GM12874 (cell line): ENCODE measurements at regions not wholly inside any gene's neighbourhood (a gene's known extent, or its start where the extent isn't known, plus 50 kb on each side); places are given as distances from the start of the nearest gene placed in this dataset.
A peak's percentile ranks its signal among the peaks of the same experiment; 100 is the strongest.

Source experiments
- TF ChIP-seq, protein P1 (sequence below): IDR thresholded peaks from 2 replicates; pipeline ENCODE4 v1.5.1; 2011; ENCODE audit warnings: low read depth, mild to moderate bottlenecking, control low read depth, low read length, moderate library complexity; ENCODE audit not compliant: insufficient read depth

DNA sequence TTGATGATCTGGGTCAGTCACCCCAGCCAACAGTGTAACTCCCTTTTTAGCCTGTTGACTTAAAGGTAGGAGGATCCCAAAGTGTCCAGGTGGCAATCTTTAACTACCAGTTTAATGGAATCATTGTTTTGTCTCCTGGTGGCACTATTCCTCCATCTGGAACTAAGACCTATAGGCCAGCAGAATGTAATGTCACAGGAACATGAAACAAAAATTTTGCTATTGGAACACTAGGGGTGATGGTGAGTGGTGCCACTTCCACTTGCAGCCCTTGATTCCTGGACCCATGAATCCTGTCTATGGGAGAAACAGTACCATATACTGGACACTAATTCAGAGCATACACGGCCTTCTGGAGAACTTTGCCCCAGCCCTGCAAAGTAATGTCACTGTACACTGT, 219.5 kb upstream of the RASA1 start:
- TF ChIP-seq, protein P1, sequence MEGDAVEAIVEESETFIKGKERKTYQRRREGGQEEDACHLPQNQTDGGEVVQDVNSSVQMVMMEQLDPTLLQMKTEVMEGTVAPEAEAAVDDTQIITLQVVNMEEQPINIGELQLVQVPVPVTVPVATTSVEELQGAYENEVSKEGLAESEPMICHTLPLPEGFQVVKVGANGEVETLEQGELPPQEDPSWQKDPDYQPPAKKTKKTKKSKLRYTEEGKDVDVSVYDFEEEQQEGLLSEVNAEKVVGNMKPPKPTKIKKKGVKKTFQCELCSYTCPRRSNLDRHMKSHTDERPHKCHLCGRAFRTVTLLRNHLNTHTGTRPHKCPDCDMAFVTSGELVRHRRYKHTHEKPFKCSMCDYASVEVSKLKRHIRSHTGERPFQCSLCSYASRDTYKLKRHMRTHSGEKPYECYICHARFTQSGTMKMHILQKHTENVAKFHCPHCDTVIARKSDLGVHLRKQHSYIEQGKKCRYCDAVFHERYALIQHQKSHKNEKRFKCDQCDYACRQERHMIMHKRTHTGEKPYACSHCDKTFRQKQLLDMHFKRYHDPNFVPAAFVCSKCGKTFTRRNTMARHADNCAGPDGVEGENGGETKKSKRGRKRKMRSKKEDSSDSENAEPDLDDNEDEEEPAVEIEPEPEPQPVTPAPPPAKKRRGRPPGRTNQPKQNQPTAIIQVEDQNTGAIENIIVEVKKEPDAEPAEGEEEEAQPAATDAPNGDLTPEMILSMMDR: 0 out of 2 replicates have a peak, but pooled peaks have one; percentile 4

DNA sequence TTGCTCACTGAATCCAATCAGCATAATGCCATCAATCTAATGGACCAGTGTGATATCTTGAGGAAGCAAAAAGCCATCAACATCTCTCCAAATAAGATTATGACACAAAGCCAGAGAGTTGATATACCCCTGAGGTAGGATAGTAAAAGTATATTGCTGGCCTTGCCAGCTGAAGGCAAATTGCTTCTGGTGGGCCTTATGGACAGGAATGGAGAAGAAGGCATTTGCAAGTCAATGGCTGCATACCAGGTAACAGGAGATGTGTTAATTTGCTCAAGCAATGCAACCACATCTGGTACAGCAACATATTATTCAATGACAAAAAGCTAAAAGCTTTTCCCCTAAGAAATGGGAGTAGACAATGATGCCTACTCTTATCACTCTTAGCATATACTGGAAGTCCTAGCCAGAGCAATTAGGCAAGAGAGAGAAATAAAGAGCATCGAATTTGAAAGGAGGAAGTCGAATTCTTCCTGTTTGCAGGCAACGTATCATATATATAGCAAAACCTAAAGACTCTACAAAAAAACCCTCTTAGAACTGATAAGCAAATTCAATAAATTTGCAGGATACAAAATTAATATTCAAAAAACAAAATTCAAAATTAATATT, 216.1 kb upstream of the RASA1 start:
- TF ChIP-seq, protein P1: no peak

DNA sequence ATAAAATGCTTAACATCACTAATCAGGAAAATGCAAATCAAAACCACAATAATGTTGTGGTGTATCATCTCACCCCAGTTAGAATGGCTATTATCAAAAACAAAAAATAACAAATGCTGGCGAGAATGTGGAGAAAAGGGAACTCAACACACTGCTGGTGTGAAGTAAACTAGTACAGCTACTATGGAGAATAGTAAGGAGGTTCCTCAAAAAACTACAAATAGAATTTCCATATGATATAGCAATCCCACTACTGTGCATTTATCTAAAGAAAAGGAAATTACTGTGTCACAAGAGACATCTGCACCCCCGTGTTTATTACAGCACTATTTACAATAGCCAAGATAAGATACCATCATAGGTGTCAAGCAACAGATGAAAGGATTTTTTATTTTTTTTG, 214.5 kb upstream of the RASA1 start:
- TF ChIP-seq, protein P1: no peak

DNA sequence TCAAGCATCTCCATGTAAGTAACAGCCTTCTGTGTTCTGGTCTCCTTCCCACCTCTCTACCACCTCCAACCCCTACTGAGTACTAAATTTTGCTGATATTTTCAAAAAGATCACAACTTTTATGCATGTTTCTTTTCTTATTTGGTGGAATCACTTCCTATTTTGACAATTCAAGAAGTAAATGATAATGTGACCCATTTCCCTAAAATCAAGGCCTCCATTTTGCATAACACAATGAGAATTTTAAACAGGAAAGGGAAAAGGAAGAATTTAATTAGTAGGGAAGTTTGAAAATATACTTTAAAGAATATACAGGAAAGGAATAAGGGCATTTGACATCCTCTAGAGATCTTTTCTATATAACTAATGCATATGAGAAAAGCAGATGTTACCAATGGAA, 212.9 kb upstream of the RASA1 start:
- TF ChIP-seq, protein P1: no peak

DNA sequence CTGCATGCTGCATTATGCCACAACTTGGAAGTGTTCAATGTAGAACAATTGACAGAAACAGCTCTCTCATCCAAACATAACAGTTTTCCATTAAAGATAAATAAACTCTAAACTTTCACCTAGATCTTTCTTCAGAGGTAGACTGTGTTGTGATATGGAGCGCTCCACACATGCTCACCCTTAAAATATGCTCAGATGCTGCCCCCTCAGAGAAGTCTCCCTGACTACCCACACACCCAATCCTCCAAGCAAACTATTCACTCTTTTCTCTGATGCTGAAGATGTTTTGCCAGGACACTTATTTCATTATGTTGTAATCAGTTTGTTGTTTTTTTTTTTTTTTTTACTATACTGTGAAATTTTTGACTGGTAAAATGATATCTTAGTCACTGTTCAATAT, 206.6 kb upstream of the RASA1 start:
- TF ChIP-seq, protein P1: no peak

DNA sequence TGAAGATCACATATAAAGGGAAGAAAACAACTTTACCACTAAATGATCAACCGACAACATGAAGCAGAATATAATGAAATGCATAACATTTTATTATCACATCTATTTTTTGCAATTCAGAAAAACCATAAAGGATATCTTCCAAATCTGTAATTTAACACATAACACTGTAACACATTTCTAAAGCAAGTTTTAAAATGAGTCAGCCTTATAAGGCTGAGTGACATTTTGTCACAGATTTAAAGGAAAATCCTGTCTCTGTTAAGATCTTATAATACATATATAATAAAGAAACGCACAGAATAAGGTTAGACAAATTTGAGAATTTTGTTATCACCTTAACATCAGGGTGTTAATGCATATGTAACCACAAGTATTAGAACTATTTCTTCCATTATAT, 198.4 kb upstream of the RASA1 start:
- TF ChIP-seq, protein P1: no peak

DNA sequence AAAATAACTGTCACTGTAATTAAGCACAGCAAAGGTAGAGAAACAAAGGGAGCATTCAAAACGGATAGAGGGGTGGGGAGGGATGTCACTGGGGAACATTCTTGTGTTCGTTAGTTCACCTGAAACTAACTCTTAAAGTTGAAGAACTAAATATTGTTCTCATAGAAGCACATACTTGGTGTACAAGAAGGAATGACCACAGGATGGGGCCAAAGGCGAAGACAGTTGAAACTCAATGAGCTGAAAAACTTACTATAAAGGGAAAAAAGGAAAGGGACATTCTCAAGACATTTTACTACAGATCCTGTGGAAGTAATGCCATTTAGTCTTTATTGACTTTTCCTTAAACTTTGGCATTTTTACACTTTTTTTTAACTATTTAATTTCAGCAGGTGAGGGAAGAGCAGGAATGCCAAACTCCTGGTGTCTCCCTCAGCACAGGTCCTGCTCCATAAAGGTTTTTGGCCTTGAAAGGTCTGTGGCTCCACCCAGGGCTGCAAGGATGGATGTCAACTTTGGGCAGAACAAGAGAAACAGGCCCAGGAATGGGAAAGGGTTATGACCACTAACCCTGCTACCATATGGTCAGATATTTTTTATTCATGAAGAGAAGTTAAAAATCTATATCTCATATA, 197.6 kb upstream of the RASA1 start:
- TF ChIP-seq, protein P1: peak; percentile 17; the same call in 1 of the 2 replicates
